Spleen (tissue), 7 donors: ENCODE measurements at regions not wholly inside any gene's neighbourhood (a gene's known extent, or its start where the extent isn't known, plus 50 kb on each side); places are given as distances from the start of the nearest gene placed in this dataset.
"Not testable (repeated sequence)": the region's sequence is repeated elsewhere in the genome, so short reads cannot be mapped to it uniquely, and the experiment has no call there.

Experiments used
- POLR2AphosphoS5 ChIP-seq, 3 donors: sonication (generic); formaldehyde crosslinking; IDR thresholded peaks; one replicate each; pipeline ENCODE4 v1.5.1; 2017; ENCODE audit warnings: antibody characterized with exemption in 3 of 3
- TF ChIP-seq, protein P1 (sequence below), 11 experiments: fragments of 200-600 bp in 7 of 11; fragments of 450-650 bp in 4 of 11; sonication (generic) in 4 of 11; IDR thresholded peaks in 8 of 11; conservative IDR thresholded peaks in 3 of 11; 1 replicate in 7 of 11; 2 replicates in 4 of 11; pipeline versions ENCODE4 v1.4.0 to v1.8.0; 2016 to 2021; ENCODE audit warnings: antibody characterized with exemption in 11 of 11, inconsistent platforms in 4 of 11, mild to moderate bottlenecking in 1 of 11
- donor health status: DM: no; HTN: no; CAD: no; lungs with moderate emphysema.
- donor health status: DM: no; HTN: no; CAD: no.
- donor health status: DM: no; HTN: no; CAD: no.

DNA sequence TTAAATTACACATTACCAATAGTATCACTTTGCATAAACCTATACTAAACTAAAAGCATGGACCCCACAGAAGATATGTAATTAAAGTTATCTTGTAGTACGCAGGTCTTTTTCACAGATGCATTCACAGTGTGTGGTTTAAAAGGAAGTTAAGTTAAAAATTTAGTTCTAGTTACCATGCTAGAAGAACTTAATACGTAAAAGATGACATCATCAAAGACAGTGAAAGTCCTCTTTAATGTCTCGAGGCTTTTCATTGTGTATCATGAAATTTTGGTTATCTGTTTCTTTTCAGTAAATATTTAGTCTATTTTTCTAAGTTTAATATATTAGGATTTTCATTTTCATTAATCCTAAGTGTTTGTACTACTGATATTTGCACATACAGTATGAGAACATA lies 934.6 kb upstream of the FOXG1 start:
- TF ChIP-seq, protein P1, sequence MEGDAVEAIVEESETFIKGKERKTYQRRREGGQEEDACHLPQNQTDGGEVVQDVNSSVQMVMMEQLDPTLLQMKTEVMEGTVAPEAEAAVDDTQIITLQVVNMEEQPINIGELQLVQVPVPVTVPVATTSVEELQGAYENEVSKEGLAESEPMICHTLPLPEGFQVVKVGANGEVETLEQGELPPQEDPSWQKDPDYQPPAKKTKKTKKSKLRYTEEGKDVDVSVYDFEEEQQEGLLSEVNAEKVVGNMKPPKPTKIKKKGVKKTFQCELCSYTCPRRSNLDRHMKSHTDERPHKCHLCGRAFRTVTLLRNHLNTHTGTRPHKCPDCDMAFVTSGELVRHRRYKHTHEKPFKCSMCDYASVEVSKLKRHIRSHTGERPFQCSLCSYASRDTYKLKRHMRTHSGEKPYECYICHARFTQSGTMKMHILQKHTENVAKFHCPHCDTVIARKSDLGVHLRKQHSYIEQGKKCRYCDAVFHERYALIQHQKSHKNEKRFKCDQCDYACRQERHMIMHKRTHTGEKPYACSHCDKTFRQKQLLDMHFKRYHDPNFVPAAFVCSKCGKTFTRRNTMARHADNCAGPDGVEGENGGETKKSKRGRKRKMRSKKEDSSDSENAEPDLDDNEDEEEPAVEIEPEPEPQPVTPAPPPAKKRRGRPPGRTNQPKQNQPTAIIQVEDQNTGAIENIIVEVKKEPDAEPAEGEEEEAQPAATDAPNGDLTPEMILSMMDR (IDR thresholded peaks at IDR 0.05 in 8 of 11, conservative IDR thresholded peaks at IDR 0.05 in 3 of 11), result not testable (repeated sequence)
- not testable (repeated sequence) for TF ChIP-seq POLR2AphosphoS5 (IDR thresholded peaks at IDR 0.05)
